ENCODE measurements at regions not wholly inside any gene's neighbourhood (a gene's known extent, or its start where the extent isn't known, plus 50 kb on each side); places are given as distances from the start of the nearest gene placed in this dataset.

- TF ChIP-seq NFE2L1 (CRISPR knock-in tag; IDR thresholded peaks at IDR 0.05), result no peak
- no peak for TF ChIP-seq CTCF (IDR thresholded peaks at IDR 0.05)
- no peak for TF ChIP-seq CREB1 (CRISPR knock-in tag; IDR thresholded peaks at IDR 0.05)
- TF ChIP-seq IRF1 (CRISPR knock-in tag; IDR thresholded peaks at IDR 0.05), result no peak
- TF ChIP-seq JUN (CRISPR knock-in tag; IDR thresholded peaks at IDR 0.05), result no peak
- no peak for TF ChIP-seq FOXJ3 (CRISPR knock-in tag; IDR thresholded peaks at IDR 0.05; ENCODE audit: borderline replicate concordance)
- TF ChIP-seq FOXK1 (CRISPR knock-in tag; IDR thresholded peaks at IDR 0.05), result no peak
- TF ChIP-seq, protein P1, sequence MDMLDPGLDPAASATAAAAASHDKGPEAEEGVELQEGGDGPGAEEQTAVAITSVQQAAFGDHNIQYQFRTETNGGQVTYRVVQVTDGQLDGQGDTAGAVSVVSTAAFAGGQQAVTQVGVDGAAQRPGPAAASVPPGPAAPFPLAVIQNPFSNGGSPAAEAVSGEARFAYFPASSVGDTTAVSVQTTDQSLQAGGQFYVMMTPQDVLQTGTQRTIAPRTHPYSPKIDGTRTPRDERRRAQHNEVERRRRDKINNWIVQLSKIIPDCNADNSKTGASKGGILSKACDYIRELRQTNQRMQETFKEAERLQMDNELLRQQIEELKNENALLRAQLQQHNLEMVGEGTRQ (CRISPR knock-in tag; IDR thresholded peaks at IDR 0.05), result no peak
- TF ChIP-seq ATF6 (CRISPR knock-in tag; IDR thresholded peaks at IDR 0.05), result no peak
- TF ChIP-seq, protein P2, sequence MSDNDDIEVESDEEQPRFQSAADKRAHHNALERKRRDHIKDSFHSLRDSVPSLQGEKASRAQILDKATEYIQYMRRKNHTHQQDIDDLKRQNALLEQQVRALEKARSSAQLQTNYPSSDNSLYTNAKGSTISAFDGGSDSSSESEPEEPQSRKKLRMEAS (CRISPR knock-in tag; IDR thresholded peaks at IDR 0.05), result no peak
Measured at GRCh38 chr1:172885411-172885810, 165.3 kb downstream of the TNFSF18 start.
